HFFc6 (cell line): ENCODE measurements at regions not wholly inside any gene's neighbourhood (a gene's known extent, or its start where the extent isn't known, plus 50 kb on each side); places are given as distances from the start of the nearest gene placed in this dataset.

Experiments used
- DNase-seq: peaks from one replicate; pipeline ENCODE4 v3.0.0-alpha.2; 2018
- H3K27ac Mint-ChIP-seq: 2 replicates; pipeline ENCODE4 v1.8.0; 2020; ENCODE audit warnings: mild to moderate bottlenecking, mixed read lengths
- H3K27me3 Mint-ChIP-seq: 2 replicates; pipeline ENCODE4 v1.8.0; 2021; ENCODE audit warnings: mild to moderate bottlenecking, moderate library complexity, mixed read lengths; ENCODE audit not compliant: insufficient read depth
- H3K36me3 Mint-ChIP-seq: 2 replicates; pipeline ENCODE4 v1.8.0; 2021; ENCODE audit warnings: low read depth, mixed read lengths
- H3K4me1 Mint-ChIP-seq: 2 replicates; pipeline ENCODE4 v1.8.0; 2020; ENCODE audit warnings: low read depth, mixed read lengths
- H3K4me3 Mint-ChIP-seq: 2 replicates; pipeline ENCODE4 v1.8.0; 2020; ENCODE audit warnings: mild to moderate bottlenecking, moderate library complexity, mixed read lengths
- H3K9me3 Mint-ChIP-seq: 2 replicates; pipeline ENCODE4 v1.8.0; 2020; ENCODE audit warnings: mild to moderate bottlenecking, mixed read lengths
- CTCF ChIP-seq: fragments of 200-600 bp; sonication (generic); IDR thresholded peaks from 2 replicates; pipeline ENCODE4 v1.5.0; 2021; ENCODE audit warnings: antibody characterized with exemption, mild to moderate bottlenecking

- no peaks in the 10 kb centered on the region for H3K27me3 Mint-ChIP-seq
- no peak overlapping the region for H3K4me3 Mint-ChIP-seq
- peaks cover 62% of the 10 kb centered on the region for H3K9me3 Mint-ChIP-seq
- DNase-seq: no peak
- no peak for TF ChIP-seq CTCF
- H3K27ac Mint-ChIP-seq: no peak overlapping the region
- H3K36me3 Mint-ChIP-seq: peaks cover 4% of the 10 kb centered on the region
- H3K4me1 Mint-ChIP-seq: no peaks in the 10 kb centered on the region
These were observed 930.6 kb upstream of the ZNF722 start for GRCh38 chr7:63067897-63068585.

- Mint-ChIP-seq H3K36me3 (peaks cover 14% of the 10 kb centered on the region), H3K4me1 (no peaks in the 10 kb centered on the region), H3K27me3 (no peaks in the 10 kb centered on the region), H3K4me3 (no peak overlapping the region), H3K9me3 (peaks cover 79% of the 10 kb centered on the region), H3K27ac (no peak overlapping the region)
- DNase-seq: no peak
- no peak for TF ChIP-seq CTCF
These were observed 928.0 kb upstream of the ZNF722 start for GRCh38 chr7:63070696-63071095.

- Mint-ChIP-seq H3K4me1 (no peaks in the 10 kb centered on the region), H3K9me3 (peaks cover 79% of the 10 kb centered on the region), H3K36me3 (peaks cover 10% of the 10 kb centered on the region), H3K4me3 (no peak overlapping the region), H3K27me3 (no peaks in the 10 kb centered on the region), H3K27ac (no peak overlapping the region)
- DNase-seq: no peak
- TF ChIP-seq CTCF: no peak
These were observed 927.3 kb upstream of the ZNF722 start for GRCh38 chr7:63071396-63071795.

GRCh38 chr7:63071920-63072319 lies 926.7 kb upstream of the ZNF722 start:
- H3K27me3 Mint-ChIP-seq: no peaks in the 10 kb centered on the region
- peaks cover 79% of the 10 kb centered on the region for H3K9me3 Mint-ChIP-seq
- DNase-seq: no peak
- H3K4me1 Mint-ChIP-seq: no peaks in the 10 kb centered on the region
- no peak overlapping the region for H3K27ac Mint-ChIP-seq
- no peak overlapping the region for H3K4me3 Mint-ChIP-seq
- peaks cover 10% of the 10 kb centered on the region; the same call in 1 of the 2 replicates for H3K36me3 Mint-ChIP-seq
- TF ChIP-seq CTCF: no peak

GRCh38 chr7:63072806-63073205 lies 925.8 kb upstream of the ZNF722 start:
- Mint-ChIP-seq H3K9me3 (peaks cover 79% of the 10 kb centered on the region), H3K4me3 (no peak overlapping the region), H3K27ac (no peak overlapping the region), H3K27me3 (no peaks in the 10 kb centered on the region), H3K36me3 (peaks cover 10% of the 10 kb centered on the region), H3K4me1 (no peaks in the 10 kb centered on the region)
- no peak for DNase-seq
- TF ChIP-seq CTCF: no peak
